ENCODE measurements at regions not wholly inside any gene's neighbourhood (a gene's known extent, or its start where the extent isn't known, plus 50 kb on each side); places are given as distances from the start of the nearest gene placed in this dataset.
"Not testable (repeated sequence)": the region's sequence is repeated elsewhere in the genome, so short reads cannot be mapped to it uniquely, and the experiment has no call there.

DNA sequence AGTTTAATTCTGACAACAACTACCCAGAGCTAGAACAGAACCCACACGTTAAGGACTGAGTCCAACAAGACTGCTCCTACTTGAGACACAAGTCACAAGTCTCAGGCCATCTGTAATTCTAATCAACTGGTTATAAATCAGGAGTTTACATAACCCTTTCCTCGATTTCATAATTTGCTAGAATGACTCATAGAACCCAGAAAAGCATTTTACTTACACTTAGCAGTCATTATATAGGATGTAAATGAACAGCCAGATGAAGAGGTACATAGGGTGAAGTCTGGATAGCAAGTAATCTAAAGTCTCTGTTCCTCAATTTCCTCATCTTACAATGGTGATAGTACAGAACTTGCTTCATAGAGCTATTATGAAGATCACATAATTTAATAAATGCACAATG, 1018.2 kb downstream of the DIPK2A start:
- no peaks in the 10 kb centered on the region for H3K27me3 Mint-ChIP-seq (ENCODE audit: insufficient read depth)
- no peaks in the 10 kb centered on the region for H3K9me3 Mint-ChIP-seq
- H3K4me1 Mint-ChIP-seq (ENCODE audit: low read depth): no peaks in the 10 kb centered on the region
- DNase-seq (ENCODE audit: low spot score): no peak
- no peak overlapping the region for H3K27ac Mint-ChIP-seq
- no peak overlapping the region for H3K4me3 Mint-ChIP-seq
- intact Hi-C loops (cut with micrococcal nuclease): no loop called here
- no peaks in the 10 kb centered on the region for H3K36me3 Mint-ChIP-seq (ENCODE audit: low read depth)

DNA sequence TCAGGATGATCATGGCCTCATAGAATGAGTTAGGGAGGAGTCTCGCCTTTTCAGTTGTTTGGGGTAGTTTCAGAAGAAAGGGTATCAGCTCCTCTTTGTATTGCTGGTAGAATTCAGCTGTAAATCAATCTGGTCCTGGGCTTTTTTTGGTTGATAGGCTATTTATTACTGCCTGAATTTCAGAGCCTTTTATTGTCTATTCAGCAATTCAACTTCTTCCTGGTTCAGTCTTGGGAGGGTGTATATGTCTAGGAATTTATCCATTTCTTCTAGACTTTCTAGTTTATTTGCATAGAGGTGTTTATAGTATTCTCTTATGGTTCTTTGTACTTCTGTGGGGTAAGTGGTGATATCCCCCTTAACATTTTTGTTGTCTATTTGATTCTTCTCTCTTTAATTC, 1024.2 kb downstream of the DIPK2A start:
- peaks cover 4% of the 10 kb centered on the region for H3K9me3 Mint-ChIP-seq
- no peaks in the 10 kb centered on the region for H3K36me3 Mint-ChIP-seq (ENCODE audit: low read depth)
- H3K4me1 Mint-ChIP-seq (ENCODE audit: low read depth): no peaks in the 10 kb centered on the region
- H3K27me3 Mint-ChIP-seq (ENCODE audit: insufficient read depth): no peaks in the 10 kb centered on the region
- DNase-seq (ENCODE audit: low spot score): no peak
- intact Hi-C loops (cut with micrococcal nuclease): no loop called here
- H3K27ac Mint-ChIP-seq: no peak overlapping the region
- H3K4me3 Mint-ChIP-seq: no peak overlapping the region

DNA sequence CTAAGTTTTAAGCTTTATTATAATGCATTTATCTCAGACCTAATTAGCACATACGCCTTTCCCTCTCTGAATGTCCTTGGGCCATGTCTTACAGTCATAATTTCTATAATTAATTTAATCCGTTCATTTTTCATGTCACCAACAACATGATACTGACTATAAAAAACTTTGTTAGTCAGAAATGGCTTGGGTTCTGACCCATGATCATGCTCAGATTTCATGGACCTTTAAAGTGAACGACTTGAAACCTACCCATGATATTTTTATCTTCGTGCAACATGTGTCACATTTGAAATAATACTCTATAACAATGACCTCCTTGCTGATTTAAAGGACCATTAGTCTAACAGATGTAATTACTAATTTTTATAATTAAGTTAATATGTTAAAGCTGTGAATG, 1033.8 kb downstream of the DIPK2A start:
- no peaks in the 10 kb centered on the region for H3K4me1 Mint-ChIP-seq (ENCODE audit: low read depth)
- H3K27me3 Mint-ChIP-seq (ENCODE audit: insufficient read depth): no peaks in the 10 kb centered on the region
- no peaks in the 10 kb centered on the region for H3K36me3 Mint-ChIP-seq (ENCODE audit: low read depth)
- no peaks in the 10 kb centered on the region for H3K9me3 Mint-ChIP-seq
- no peak overlapping the region for H3K4me3 Mint-ChIP-seq
- no peak overlapping the region for H3K27ac Mint-ChIP-seq
- no peak for DNase-seq (ENCODE audit: low spot score)
- intact Hi-C loops (cut with micrococcal nuclease): no loop called here

GRCh38 chr3:145006271-145006670, 1034.6 kb downstream of the DIPK2A start:
- H3K36me3 Mint-ChIP-seq (ENCODE audit: low read depth): no peaks in the 10 kb centered on the region
- H3K27ac Mint-ChIP-seq: no peak overlapping the region
- H3K4me3 Mint-ChIP-seq: no peak overlapping the region
- intact Hi-C loops (cut with micrococcal nuclease): no loop called here
- no peaks in the 10 kb centered on the region for H3K27me3 Mint-ChIP-seq (ENCODE audit: insufficient read depth)
- no peaks in the 10 kb centered on the region for H3K9me3 Mint-ChIP-seq
- H3K4me1 Mint-ChIP-seq (ENCODE audit: low read depth): no peaks in the 10 kb centered on the region
- no peak for DNase-seq (ENCODE audit: low spot score)

DNA sequence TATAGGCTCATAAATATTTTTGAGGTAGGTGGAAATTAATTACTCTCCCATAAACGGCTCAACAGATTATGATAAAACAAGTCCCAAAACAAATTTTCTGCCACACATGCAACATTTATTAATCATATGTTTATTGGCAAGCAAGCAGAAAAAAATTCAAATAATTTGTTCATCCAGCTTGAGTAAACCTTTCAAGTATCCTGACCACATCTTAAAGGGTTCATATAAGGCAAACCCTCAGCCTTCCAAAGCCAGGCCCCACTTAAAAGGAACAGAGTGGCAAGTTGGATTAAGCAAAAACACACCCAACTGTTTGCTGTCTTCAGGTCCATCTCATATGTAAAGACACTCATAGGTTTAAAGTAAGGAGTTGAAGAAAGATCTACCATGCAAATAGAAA, 1042.3 kb downstream of the DIPK2A start:
- intact Hi-C loops (cut with micrococcal nuclease): no loop called here
- Mint-ChIP-seq H3K27ac (no peak overlapping the region), H3K4me3 (no peak overlapping the region), H3K9me3 (peaks cover 6% of the 10 kb centered on the region), H3K4me1 (ENCODE audit: low read depth) (peaks cover 5% of the 10 kb centered on the region), H3K36me3 (ENCODE audit: low read depth) (no peaks in the 10 kb centered on the region), H3K27me3 (ENCODE audit: insufficient read depth) (no peaks in the 10 kb centered on the region)
- DNase-seq (ENCODE audit: low spot score): no peak

DNA sequence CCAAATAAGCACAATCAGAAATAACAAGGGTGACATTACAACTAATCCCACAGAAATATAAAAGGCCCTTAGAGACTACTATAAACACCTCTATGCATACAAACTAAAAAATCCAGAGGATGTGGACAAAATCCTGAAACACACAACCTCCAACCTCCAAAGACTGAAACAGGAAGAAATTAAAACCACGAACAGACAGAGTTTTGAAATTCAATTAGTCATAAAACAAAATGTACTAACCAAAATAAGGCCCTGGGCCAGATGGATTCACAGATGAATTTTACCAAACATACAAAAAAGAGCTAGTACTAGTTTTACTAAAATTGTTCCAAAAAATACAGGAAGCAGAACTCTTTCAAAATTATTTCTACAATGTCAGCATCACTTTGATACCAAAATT, 1043.6 kb downstream of the DIPK2A start:
- peaks cover 6% of the 10 kb centered on the region for H3K9me3 Mint-ChIP-seq
- no peak for DNase-seq (ENCODE audit: low spot score)
- no peaks in the 10 kb centered on the region for H3K36me3 Mint-ChIP-seq (ENCODE audit: low read depth)
- intact Hi-C loops (cut with micrococcal nuclease): no loop called here
- H3K27ac Mint-ChIP-seq: no peak overlapping the region
- peaks cover 5% of the 10 kb centered on the region for H3K4me1 Mint-ChIP-seq (ENCODE audit: low read depth)
- H3K27me3 Mint-ChIP-seq (ENCODE audit: insufficient read depth): no peaks in the 10 kb centered on the region
- H3K4me3 Mint-ChIP-seq: no peak overlapping the region

DNA sequence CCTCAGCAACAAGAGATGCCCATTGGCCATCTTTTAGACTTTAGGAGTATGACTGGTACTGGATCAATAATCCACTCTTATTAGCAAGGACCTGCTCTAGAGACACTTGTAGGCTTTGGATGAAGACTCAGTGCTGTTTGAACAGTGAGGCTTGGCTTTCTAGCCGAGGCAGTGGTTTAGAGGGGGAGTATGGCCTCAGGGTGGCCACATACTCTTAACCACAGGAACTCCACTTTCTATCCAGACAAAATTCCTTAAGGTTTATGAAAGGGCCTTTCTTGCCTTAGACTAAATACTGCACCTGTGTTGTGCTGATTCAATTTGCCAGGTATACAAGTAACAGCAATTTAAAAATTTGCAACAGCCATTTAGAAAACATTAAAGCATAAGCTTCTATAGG, 1046.3 kb downstream of the DIPK2A start:
- H3K27ac Mint-ChIP-seq: no peak overlapping the region
- no peaks in the 10 kb centered on the region for H3K36me3 Mint-ChIP-seq (ENCODE audit: low read depth)
- no peaks in the 10 kb centered on the region for H3K27me3 Mint-ChIP-seq (ENCODE audit: insufficient read depth)
- H3K9me3 Mint-ChIP-seq: peaks cover 6% of the 10 kb centered on the region
- intact Hi-C loops (cut with micrococcal nuclease): no loop called here
- peaks cover 5% of the 10 kb centered on the region for H3K4me1 Mint-ChIP-seq (ENCODE audit: low read depth)
- DNase-seq (ENCODE audit: low spot score): no peak
- H3K4me3 Mint-ChIP-seq: no peak overlapping the region

- no peaks in the 10 kb centered on the region for H3K4me1 Mint-ChIP-seq (ENCODE audit: low read depth)
- DNase-seq (ENCODE audit: low spot score): no peak
- H3K27ac Mint-ChIP-seq: no peak overlapping the region
- no peaks in the 10 kb centered on the region for H3K27me3 Mint-ChIP-seq (ENCODE audit: insufficient read depth)
- no peak overlapping the region for H3K4me3 Mint-ChIP-seq
- no peaks in the 10 kb centered on the region for H3K36me3 Mint-ChIP-seq (ENCODE audit: low read depth)
- H3K9me3 Mint-ChIP-seq: peaks cover 5% of the 10 kb centered on the region
- intact Hi-C loops (cut with micrococcal nuclease): no loop called here
These were observed 1050.8 kb downstream of the DIPK2A start for GRCh38 chr3:145022447-145022846.

DNA sequence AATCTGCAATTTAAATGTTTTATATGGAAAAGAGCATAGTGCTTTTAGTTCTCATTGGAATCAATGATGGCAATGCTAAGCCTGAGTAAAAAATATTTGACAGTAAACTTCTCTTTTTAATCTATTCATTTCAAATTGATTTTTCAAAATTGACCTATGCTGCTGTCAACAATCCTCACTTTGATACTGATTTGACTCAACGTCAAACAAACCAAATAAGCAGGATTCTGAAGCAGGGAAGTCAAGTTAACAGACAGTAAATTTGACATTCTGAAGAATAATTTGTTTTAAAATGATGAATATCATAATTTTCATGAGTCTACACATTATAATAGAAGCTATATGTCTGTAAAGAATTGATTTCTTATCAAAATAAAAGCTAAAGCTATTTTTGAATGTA, 1053.1 kb downstream of the DIPK2A start:
- Mint-ChIP-seq H3K4me3 (no peak overlapping the region), H3K36me3 (ENCODE audit: low read depth) (no peaks in the 10 kb centered on the region), H3K27me3 (ENCODE audit: insufficient read depth) (no peaks in the 10 kb centered on the region), H3K27ac (no peak overlapping the region), H3K4me1 (ENCODE audit: low read depth) (no peaks in the 10 kb centered on the region), H3K9me3 (peaks cover 5% of the 10 kb centered on the region)
- DNase-seq (ENCODE audit: low spot score): no peak
- intact Hi-C loops (cut with micrococcal nuclease): no loop called here

- intact Hi-C loops (cut with micrococcal nuclease); H3K9me3 Mint-ChIP-seq; H3K4me1 Mint-ChIP-seq (ENCODE audit: low read depth); H3K36me3 Mint-ChIP-seq (ENCODE audit: low read depth); H3K4me3 Mint-ChIP-seq; H3K27me3 Mint-ChIP-seq (ENCODE audit: insufficient read depth); H3K27ac Mint-ChIP-seq; DNase-seq (ENCODE audit: low spot score): not testable (repeated sequence)
These were observed 1055.6 kb downstream of the DIPK2A start for GRCh38 chr3:145027186-145027585.

GRCh38 chr3:145032791-145033190, 1061.2 kb downstream of the DIPK2A start:
- Mint-ChIP-seq H3K9me3 (no peaks in the 10 kb centered on the region), H3K4me1 (ENCODE audit: low read depth) (no peaks in the 10 kb centered on the region), H3K27ac (no peak overlapping the region), H3K4me3 (no peak overlapping the region), H3K27me3 (ENCODE audit: insufficient read depth) (no peaks in the 10 kb centered on the region), H3K36me3 (ENCODE audit: low read depth) (no peaks in the 10 kb centered on the region)
- no peak for DNase-seq (ENCODE audit: low spot score)
- intact Hi-C loops (cut with micrococcal nuclease): no loop called here

DNA sequence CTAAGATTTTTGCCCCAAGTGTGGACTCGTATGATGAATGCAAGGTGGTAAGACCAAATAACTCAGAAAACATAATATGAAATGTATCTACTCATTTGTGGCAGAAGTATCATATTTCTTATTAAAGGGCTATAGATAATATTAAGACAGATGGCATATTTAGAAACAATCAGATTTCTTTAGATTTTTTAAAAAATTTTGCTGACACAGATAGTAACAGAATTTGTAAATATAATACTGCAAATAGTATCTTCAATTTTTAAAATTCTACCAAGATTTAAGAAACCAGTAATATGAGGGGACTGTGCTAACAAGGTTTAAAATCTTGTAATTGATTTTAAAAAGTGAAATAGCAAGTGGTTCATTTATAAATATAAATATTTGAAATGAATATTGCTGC, 1064.1 kb downstream of the DIPK2A start:
- no peaks in the 10 kb centered on the region for H3K9me3 Mint-ChIP-seq
- H3K4me3 Mint-ChIP-seq: no peak overlapping the region
- no peak overlapping the region for H3K27ac Mint-ChIP-seq
- no peaks in the 10 kb centered on the region for H3K27me3 Mint-ChIP-seq (ENCODE audit: insufficient read depth)
- no peaks in the 10 kb centered on the region for H3K4me1 Mint-ChIP-seq (ENCODE audit: low read depth)
- no peaks in the 10 kb centered on the region for H3K36me3 Mint-ChIP-seq (ENCODE audit: low read depth)
- intact Hi-C loops (cut with micrococcal nuclease): no loop called here
- DNase-seq (ENCODE audit: low spot score): no peak

DNA sequence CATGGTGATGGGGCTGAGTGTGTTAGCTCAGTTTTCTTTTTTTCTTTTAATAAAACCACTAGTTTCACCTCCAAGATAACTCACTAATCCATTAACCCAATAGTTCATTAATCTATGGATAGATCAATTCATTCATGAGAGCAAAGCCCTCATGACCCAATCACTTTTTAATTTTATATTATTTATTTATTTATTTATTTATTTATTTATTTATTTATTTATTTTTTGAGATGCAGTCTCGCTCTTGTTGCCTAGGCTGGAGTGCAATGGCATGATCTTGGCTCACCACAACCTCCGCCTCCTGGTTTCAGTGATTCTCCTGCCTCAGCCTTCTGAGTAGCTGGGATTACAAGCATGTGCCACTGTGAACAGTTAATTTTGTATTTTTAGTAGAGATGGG, 1082.4 kb downstream of the DIPK2A start:
- H3K27me3 Mint-ChIP-seq (ENCODE audit: insufficient read depth); H3K4me3 Mint-ChIP-seq; H3K4me1 Mint-ChIP-seq (ENCODE audit: low read depth); DNase-seq (ENCODE audit: low spot score); H3K36me3 Mint-ChIP-seq (ENCODE audit: low read depth); H3K9me3 Mint-ChIP-seq; intact Hi-C loops (cut with micrococcal nuclease); H3K27ac Mint-ChIP-seq: not testable (repeated sequence)

- DNase-seq (ENCODE audit: low spot score): no peak
- H3K4me1 Mint-ChIP-seq (ENCODE audit: low read depth): no peaks in the 10 kb centered on the region
- H3K27ac Mint-ChIP-seq: no peak overlapping the region
- no peak overlapping the region for H3K4me3 Mint-ChIP-seq
- H3K36me3 Mint-ChIP-seq (ENCODE audit: low read depth): no peaks in the 10 kb centered on the region
- H3K9me3 Mint-ChIP-seq: no peaks in the 10 kb centered on the region
- intact Hi-C loops (cut with micrococcal nuclease): no loop called here
- no peaks in the 10 kb centered on the region for H3K27me3 Mint-ChIP-seq (ENCODE audit: insufficient read depth)
These were observed 1083.9 kb downstream of the DIPK2A start for GRCh38 chr3:145055375-145056076.
